Mucosa of descending colon (tissue), 3 donors: ENCODE measurements at regions not wholly inside any gene's neighbourhood (a gene's known extent, or its start where the extent isn't known, plus 50 kb on each side); places are given as distances from the start of the nearest gene placed in this dataset.

ENCODE experiments used
- ATAC-seq: fragments of 200-7000 bp; cut with Tn5 transposase; one replicate; pipeline ENCODE4 v1.9.1; 2020; ENCODE audit warnings: mild to moderate bottlenecking, moderate library complexity
- DNase-seq, 3 donors: peaks; one replicate each; pipeline ENCODE4 v3.0.0-alpha.2; 2020
- H3K36me3 ChIP-seq: fragments of 200-600 bp; one replicate; pipeline ENCODE4 v1.8.0; 2021; ENCODE audit warnings: low read depth, mild to moderate bottlenecking
- H3K4me1 ChIP-seq: fragments of 200-600 bp; one replicate; pipeline ENCODE4 v1.8.0; 2021; ENCODE audit warnings: low read depth, mild to moderate bottlenecking
- H3K4me3 ChIP-seq: fragments of 200-600 bp; one replicate; pipeline ENCODE4 v1.8.0; 2021; ENCODE audit warnings: mild to moderate bottlenecking
- H3K9me3 ChIP-seq: fragments of 200-600 bp; one replicate; pipeline ENCODE4 v1.8.0; 2021; ENCODE audit warnings: mild to moderate bottlenecking
- CTCF ChIP-seq: fragments of 200-600 bp; IDR thresholded peaks from one replicate; pipeline ENCODE4 v1.8.0; 2022; ENCODE audit warnings: antibody characterized with exemption, mild to moderate bottlenecking
- intact Hi-C, 2 donors: fragments of 100-400 bp; cut with DNase I in 1 of 2; cut with micrococcal nuclease in 1 of 2; formaldehyde crosslinking; loops; one replicate each; pipeline versions ENCODE4 v1.11.0 to v1.11.1; 2022; cut with DNase I, micrococcal nuclease
- donor health status: DM: no; HTN: no; CAD: no; lungs with moderate emphysema.
- donor health status: DM: no; HTN: no; CAD: no.
- donor health status: DM: no; HTN: yes; CAD: no.

- H3K4me1 ChIP-seq: no peaks in the 10 kb centered on the region
- H3K4me3 ChIP-seq: no peak overlapping the region
- no peaks in the 10 kb centered on the region for H3K9me3 ChIP-seq
- TF ChIP-seq CTCF: no peak
- DNase-seq (no peak), ATAC-seq (no peak)
- no peaks in the 10 kb centered on the region for H3K36me3 ChIP-seq
- intact Hi-C loops: no loop called here
These were observed 118.4 kb upstream of the ROBO1 start for GRCh38 chr3:79886204-79886603.

DNA sequence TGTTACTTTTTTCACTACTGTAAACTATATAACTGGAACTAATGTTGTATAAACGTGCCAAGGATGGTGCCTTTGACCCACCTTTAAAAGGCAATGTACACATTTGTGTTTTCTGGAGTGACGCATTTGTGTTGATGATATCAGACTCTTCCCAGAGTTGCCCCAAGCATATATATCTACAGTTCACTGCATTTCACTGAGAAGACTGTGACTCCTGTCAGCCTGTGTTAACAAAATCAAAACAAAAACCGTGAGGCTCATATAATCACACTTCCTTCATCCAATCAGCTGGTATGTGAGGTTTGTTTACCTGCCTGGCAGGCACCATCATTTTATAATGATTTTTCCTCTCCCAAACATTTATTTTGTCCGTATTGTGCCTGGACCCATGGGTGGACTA is 117.6 kb upstream of the ROBO1 start:
- no peak overlapping the region for H3K4me3 ChIP-seq
- H3K9me3 ChIP-seq: no peaks in the 10 kb centered on the region
- intact Hi-C loops: no loop called here
- no peak for DNase-seq
- H3K4me1 ChIP-seq: no peaks in the 10 kb centered on the region
- TF ChIP-seq CTCF: no peak
- no peaks in the 10 kb centered on the region for H3K36me3 ChIP-seq
- ATAC-seq: no peak

- Histone ChIP-seq H3K4me1 (no peaks in the 10 kb centered on the region), H3K4me3 (no peak overlapping the region), H3K36me3 (no peaks in the 10 kb centered on the region), H3K9me3 (no peaks in the 10 kb centered on the region)
- intact Hi-C loops: no loop called here
- no peak for TF ChIP-seq CTCF
- no peak for DNase-seq
- ATAC-seq: no peak
These were observed 116.6 kb upstream of the ROBO1 start for GRCh38 chr3:79884354-79884753.

DNA sequence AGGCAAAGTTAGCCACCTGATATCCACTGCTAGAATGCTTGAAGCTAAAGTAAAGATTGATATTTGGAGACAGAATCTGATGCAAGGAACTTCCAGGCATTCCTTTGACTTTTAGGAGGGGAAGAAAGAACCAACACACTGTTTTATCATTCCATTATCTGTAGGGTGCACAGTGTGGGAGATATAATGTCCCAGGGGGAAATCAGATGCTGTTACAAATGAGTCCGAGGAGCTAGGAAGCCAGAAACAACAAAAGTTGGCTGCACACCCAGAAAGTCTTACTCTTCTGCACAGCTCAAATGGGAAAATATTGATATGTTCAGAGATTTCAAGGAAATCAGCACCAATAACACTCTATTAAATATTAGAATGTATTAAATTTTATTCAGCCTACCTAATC is 113.6 kb upstream of the ROBO1 start:
- Histone ChIP-seq H3K36me3 (no peaks in the 10 kb centered on the region), H3K4me3 (no peak overlapping the region), H3K4me1 (no peaks in the 10 kb centered on the region), H3K9me3 (no peaks in the 10 kb centered on the region)
- TF ChIP-seq CTCF: no peak
- no peak for ATAC-seq
- DNase-seq: no peak
- intact Hi-C loops: no loop called here

DNA sequence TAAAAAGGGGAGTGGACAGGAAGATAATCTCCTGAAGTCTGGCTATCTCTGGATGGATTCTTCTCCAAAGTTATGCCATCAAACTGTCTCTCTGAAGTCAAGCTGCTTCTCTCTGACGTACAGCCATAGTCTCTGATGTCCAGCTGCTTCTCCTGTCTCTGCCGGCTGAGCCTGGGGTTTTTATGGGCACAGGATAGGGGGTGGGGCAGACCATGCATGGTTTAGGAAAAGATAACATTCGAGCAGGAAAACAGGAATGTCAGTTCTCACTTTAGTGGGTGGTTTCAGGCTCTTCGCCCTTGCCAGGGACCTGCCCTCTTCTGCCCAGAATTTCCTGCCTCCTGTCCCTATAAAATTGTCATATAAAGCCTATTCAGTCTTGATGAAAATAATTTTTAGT is 110.9 kb upstream of the ROBO1 start:
- no peaks in the 10 kb centered on the region for H3K4me1 ChIP-seq
- intact Hi-C loops: no loop called here
- ATAC-seq (no peak), DNase-seq (no peak)
- no peaks in the 10 kb centered on the region for H3K9me3 ChIP-seq
- no peak overlapping the region for H3K4me3 ChIP-seq
- no peaks in the 10 kb centered on the region for H3K36me3 ChIP-seq
- TF ChIP-seq CTCF: no peak

- DNase-seq (no peak), ATAC-seq (no peak)
- intact Hi-C loops: no loop called here
- no peak for TF ChIP-seq CTCF
- H3K4me3 ChIP-seq: no peak overlapping the region
- H3K9me3 ChIP-seq: no peaks in the 10 kb centered on the region
- H3K36me3 ChIP-seq: no peaks in the 10 kb centered on the region
- H3K4me1 ChIP-seq: no peaks in the 10 kb centered on the region
These were observed 106.8 kb upstream of the ROBO1 start for GRCh38 chr3:79874646-79875045.
